Mucosa of rectum (tissue), 2 donors: ENCODE measurements at regions not wholly inside any gene's neighbourhood (a gene's known extent, or its start where the extent isn't known, plus 50 kb on each side); places are given as distances from the start of the nearest gene placed in this dataset.

Experiments
- H3K27ac ChIP-seq, 2 donors: one replicate each; pipeline ENCODE4 v1.7.0; 2013; ENCODE audit warnings: inconsistent platforms in 2 of 2, low read depth in 2 of 2, low read length in 2 of 2
- H3K27me3 ChIP-seq, 2 donors: one replicate each; pipeline ENCODE4 v1.7.0; 2013; ENCODE audit warnings: low read length in 2 of 2; ENCODE audit not compliant: control insufficient read depth in 2 of 2, insufficient read depth in 2 of 2
- H3K36me3 ChIP-seq, 2 donors: one replicate each; pipeline ENCODE4 v1.7.0; 2013; ENCODE audit warnings: low read length in 2 of 2; ENCODE audit not compliant: control insufficient read depth in 2 of 2, insufficient read depth in 2 of 2
- H3K4me1 ChIP-seq, 2 donors: one replicate each; pipeline ENCODE4 v1.7.0; 2013; ENCODE audit warnings: low read length in 2 of 2, mild to moderate bottlenecking in 1 of 2; ENCODE audit not compliant: control insufficient read depth in 2 of 2, insufficient read depth in 2 of 2
- H3K4me3 ChIP-seq, 2 donors: one replicate each; pipeline ENCODE4 v1.7.0; 2013; ENCODE audit warnings: low read length in 2 of 2
- H3K9ac ChIP-seq, 2 donors: one replicate each; pipeline ENCODE4 v1.7.0; 2013; ENCODE audit warnings: low read length in 2 of 2, low read depth in 1 of 2, mild to moderate bottlenecking in 1 of 2
- H3K9me3 ChIP-seq, 2 donors: one replicate each; pipeline ENCODE4 v1.7.0; 2013; ENCODE audit warnings: low read length in 2 of 2; ENCODE audit not compliant: control insufficient read depth in 2 of 2
- donor health status: healthy.
- donor health status: Normal muscosa, but diverticular disease.

DNA sequence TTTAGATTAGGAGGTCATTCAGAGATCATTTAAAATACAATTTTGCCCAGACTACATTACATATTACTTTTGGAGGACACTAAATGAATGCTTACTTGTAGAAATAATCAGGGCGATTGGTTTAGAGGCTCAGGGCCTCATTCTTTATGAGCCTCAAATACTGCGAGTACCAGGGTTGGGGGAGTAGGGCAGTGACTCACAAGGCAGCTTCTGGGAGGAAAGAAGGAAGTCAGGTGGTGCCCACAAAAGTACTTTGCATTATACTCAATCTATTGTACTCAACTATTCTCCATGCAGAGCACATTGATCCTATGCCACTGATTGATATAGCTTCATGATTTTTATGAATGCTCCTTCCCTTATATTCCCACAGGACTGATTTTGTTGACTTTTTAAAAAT, 166.9 kb downstream of the SOCS6 start:
- Histone ChIP-seq H3K9ac (no peak overlapping the region), H3K27ac (no peak overlapping the region), H3K4me1 (no peaks in the 10 kb centered on the region), H3K4me3 (no peak overlapping the region), H3K36me3 (no peaks in the 10 kb centered on the region), H3K27me3 (no peaks in the 10 kb centered on the region), H3K9me3 (no peaks in the 10 kb centered on the region)

DNA sequence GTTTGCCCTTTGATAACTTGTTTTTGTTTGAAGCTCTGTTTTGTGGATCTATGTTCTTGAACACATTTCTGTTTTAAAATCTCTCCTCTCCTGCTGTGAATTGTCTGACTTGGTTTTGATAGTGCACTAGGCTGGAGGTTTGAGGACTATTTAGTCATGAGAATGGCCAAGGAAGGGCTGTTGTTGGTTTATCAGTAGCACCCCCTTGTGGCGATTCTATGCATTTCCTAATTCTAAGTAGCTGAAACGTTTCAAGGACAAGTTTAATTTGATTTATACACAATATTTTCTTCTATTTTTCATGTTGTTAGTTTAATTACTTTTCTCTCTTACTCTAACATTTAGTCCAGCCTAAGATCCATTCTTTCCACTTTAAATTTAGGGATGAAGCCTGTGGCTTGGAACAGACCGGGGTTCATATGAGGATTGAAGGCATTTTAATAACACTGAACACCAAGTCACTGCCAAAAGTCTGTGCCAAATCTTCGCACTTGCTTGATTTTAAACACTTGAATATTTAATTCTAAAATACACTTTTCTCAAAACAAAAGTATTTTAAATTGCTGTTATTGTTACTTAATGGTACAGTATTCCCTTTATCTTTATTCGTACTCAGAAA, 166.0 kb downstream of the SOCS6 start:
- Histone ChIP-seq H3K4me3 (no peak overlapping the region), H3K36me3 (no peaks in the 10 kb centered on the region), H3K27me3 (no peaks in the 10 kb centered on the region), H3K9ac (no peak overlapping the region), H3K27ac (no peak overlapping the region), H3K9me3 (no peaks in the 10 kb centered on the region), H3K4me1 (no peaks in the 10 kb centered on the region)

DNA sequence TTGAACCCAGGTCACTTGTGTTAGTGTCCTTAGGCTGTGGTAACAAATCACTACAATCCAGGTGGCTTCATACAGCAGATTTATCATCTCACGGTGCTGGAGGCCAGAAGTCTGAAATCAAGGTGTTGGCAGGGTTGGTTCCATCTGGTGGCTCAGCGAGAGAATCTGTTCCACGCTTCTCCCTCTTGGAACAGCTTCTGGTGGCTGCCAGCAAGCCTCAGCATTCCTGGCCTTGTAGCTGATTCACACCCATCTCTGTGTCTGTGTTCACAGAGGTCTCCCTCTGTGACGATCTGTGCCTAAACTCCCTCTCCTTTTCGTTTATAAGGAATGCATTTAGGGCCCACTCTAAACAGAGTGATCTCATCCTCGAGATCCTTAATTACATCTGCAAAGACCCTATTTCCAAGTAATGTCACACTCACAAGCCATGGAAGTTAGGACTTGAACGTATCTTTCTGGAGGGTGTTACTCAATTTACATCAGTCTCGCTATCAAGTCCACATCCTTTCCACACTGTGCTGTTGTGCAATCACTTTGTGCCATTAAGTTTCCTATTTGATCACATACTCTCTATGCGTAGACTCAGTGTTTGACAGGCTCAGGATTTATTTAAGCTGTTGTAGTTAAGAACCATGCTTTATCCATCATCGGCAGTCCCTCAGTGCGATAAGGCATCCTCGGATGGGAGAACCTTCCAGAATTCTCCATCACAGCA, 164.4 kb downstream of the SOCS6 start:
- no peaks in the 10 kb centered on the region for H3K36me3 ChIP-seq
- no peak overlapping the region for H3K27ac ChIP-seq
- no peak overlapping the region for H3K4me3 ChIP-seq
- no peaks in the 10 kb centered on the region for H3K9me3 ChIP-seq
- H3K27me3 ChIP-seq, result no peaks in the 10 kb centered on the region
- no peaks in the 10 kb centered on the region for H3K4me1 ChIP-seq
- no peak overlapping the region for H3K9ac ChIP-seq

DNA sequence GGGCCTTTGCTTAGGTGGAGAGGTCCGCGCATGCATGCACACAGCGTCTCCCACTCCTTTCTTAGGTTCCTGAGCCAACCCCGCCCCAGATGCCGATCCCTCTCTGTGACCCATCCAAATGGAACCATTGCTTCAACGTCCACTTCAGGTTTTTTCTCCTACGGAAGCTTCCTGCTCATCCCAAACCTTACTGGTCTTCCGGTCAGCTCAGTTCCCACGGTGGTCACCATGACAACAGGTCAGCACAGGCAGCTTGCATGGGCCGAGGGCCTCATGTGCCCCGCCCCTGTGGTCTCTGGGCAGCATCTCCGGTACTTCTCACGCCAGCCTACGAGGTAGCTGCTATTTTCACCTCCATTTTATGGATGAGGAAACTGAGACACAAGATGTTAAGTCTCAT, 163.7 kb downstream of the SOCS6 start:
- Histone ChIP-seq H3K4me3 (no peak overlapping the region), H3K27ac (no peak overlapping the region), H3K9me3 (no peaks in the 10 kb centered on the region), H3K9ac (no peak overlapping the region), H3K27me3 (no peaks in the 10 kb centered on the region), H3K4me1 (no peaks in the 10 kb centered on the region), H3K36me3 (no peaks in the 10 kb centered on the region)

DNA sequence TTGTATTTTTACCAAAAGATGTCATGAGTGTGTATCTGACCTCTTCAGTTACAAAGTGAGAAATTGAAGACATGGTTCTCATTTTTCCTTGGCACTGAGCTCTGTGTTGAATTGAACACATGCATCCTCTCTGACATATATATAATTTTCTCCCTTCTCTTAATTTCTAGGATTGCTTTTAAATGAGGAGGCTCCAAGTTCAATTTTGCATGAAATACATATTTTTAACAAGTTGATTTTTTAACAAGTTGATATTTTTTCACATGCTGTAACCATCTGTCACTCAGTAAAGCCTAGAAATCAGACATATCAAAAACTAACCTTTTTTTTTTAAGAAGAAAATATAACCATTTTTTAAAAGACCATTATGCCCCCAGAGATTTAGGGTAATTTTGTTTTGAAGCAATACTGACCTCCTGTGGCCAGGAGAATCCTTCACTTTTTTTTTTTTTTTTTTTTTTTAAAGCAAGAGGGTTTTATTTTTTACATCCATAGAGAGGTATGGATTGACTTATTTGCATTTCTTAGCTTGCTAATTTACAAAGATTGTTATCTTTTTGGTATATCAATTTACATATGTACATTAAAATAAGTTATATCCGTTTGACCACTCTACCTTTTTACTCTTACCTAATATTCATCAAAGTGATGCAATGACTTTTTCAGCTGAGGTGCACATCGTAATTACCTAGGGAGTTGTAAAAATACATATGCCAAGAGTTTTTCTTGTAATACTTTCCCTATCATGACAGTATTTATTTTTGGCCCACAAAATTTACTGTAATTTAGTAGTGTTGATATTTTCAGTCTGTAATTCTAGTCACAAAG, 161.8 kb downstream of the SOCS6 start:
- no peaks in the 10 kb centered on the region for H3K27me3 ChIP-seq
- no peaks in the 10 kb centered on the region for H3K36me3 ChIP-seq
- no peak overlapping the region for H3K27ac ChIP-seq
- H3K4me1 ChIP-seq, result no peaks in the 10 kb centered on the region
- H3K9me3 ChIP-seq, result no peaks in the 10 kb centered on the region
- no peak overlapping the region for H3K4me3 ChIP-seq
- H3K9ac ChIP-seq, result no peak overlapping the region

DNA sequence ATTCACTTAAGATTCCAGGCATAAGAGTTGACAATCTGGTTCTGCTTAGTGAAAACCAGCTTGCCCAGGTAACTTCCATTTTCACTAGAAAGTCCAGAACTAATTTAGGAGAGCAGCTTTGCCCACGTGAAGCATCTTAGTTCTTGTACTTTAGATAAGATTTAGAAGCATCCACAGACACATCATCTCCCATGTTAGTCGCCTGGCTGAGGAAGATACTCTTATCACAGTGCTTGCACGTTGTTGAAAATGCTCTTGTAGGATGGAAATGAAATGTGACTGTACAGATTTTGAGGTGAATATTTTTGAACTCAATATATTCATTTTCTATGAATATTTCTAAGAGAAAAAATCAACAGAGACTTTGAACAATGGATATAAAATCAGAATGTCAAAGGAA, 159.7 kb downstream of the SOCS6 start:
- Histone ChIP-seq H3K9ac (no peak overlapping the region), H3K9me3 (peaks cover 3% of the 10 kb centered on the region in 2 donors), H3K4me1 (no peaks in the 10 kb centered on the region), H3K4me3 (no peak overlapping the region), H3K27me3 (no peaks in the 10 kb centered on the region), H3K36me3 (no peaks in the 10 kb centered on the region), H3K27ac (no peak overlapping the region)

DNA sequence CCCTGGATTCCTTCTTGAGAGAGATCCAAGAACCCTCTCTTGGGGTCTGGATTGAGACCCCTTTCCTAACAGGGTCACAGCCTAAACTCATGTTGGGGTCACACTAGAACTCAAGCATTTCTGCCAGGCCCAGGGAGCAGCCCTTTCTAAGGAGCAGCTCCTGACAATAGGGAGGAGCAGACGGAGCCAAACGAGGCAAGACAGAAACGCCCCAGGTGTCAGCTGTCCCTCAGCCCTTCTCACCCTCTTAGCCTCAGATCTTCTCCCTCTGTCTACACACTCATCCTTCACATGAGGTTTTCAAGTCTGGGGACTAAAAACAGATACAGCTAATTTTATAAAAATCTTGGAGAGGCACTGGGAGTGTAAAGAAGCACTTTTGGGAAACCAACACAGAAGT, 157.2 kb downstream of the SOCS6 start:
- peaks cover 3 to 8% of the 10 kb centered on the region in 2 donors for H3K9me3 ChIP-seq
- no peak overlapping the region for H3K9ac ChIP-seq
- H3K36me3 ChIP-seq, result no peaks in the 10 kb centered on the region
- H3K4me1 ChIP-seq, result no peaks in the 10 kb centered on the region
- H3K27ac ChIP-seq, result no peak overlapping the region
- no peak overlapping the region for H3K4me3 ChIP-seq
- H3K27me3 ChIP-seq, result no peaks in the 10 kb centered on the region

DNA sequence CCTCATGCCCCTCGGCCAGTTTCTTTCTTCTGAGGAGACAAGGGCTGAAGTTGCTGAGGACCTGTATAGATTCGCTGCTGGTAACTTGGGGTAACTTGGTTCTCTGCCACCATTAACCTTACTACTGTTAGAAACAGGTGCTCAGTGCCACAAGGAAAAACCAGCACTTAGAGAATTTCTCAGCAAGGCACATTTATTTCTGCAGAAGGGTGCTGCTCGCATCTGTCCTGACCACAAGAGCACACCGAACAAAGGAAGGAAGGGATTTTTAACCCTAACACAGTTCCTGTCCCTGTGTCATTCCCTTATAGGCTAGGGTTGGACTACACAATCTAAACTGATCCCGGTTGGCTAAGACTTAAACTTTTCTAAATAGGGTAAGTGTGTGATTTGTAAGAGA, 154.1 kb downstream of the SOCS6 start:
- no peak overlapping the region for H3K9ac ChIP-seq
- H3K36me3 ChIP-seq, result no peaks in the 10 kb centered on the region
- H3K4me3 ChIP-seq, result no peak overlapping the region
- no peak overlapping the region for H3K27ac ChIP-seq
- H3K27me3 ChIP-seq, result no peaks in the 10 kb centered on the region
- H3K9me3 ChIP-seq, result peaks cover 3 to 8% of the 10 kb centered on the region in 2 donors
- H3K4me1 ChIP-seq, result no peaks in the 10 kb centered on the region

DNA sequence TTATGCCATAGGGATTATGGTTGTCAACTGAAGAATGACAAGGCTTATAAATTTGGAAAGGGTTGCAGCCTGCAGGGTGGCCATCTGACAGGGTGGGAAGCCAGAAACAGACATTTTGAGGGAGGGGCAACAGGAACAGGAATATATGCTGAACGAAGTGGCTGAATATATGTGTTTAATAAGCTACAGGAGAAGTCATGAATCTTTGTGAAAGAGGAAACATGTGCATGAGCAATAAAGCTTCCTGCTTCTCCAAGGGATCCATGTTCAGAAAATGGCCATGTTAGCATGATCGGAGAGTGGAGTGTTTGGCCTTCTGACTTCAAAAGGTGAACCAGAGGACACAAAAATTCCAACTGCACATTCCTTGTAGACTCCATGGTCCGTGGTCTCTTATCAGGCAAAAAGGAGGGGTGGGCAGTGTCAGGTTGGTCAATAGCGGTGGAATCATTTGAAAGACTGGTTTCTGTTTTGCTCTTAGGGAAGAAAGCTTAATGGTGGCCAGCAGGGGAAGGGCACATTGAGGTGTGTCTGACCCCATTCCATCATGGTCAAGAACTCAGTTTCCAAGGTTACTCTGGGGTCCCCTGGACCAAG, 144.1 kb downstream of the SOCS6 start:
- Histone ChIP-seq H3K27ac (no peak overlapping the region), H3K9me3 (no peaks in the 10 kb centered on the region), H3K27me3 (no peaks in the 10 kb centered on the region), H3K9ac (no peak overlapping the region), H3K36me3 (no peaks in the 10 kb centered on the region), H3K4me3 (no peak overlapping the region), H3K4me1 (no peaks in the 10 kb centered on the region)

DNA sequence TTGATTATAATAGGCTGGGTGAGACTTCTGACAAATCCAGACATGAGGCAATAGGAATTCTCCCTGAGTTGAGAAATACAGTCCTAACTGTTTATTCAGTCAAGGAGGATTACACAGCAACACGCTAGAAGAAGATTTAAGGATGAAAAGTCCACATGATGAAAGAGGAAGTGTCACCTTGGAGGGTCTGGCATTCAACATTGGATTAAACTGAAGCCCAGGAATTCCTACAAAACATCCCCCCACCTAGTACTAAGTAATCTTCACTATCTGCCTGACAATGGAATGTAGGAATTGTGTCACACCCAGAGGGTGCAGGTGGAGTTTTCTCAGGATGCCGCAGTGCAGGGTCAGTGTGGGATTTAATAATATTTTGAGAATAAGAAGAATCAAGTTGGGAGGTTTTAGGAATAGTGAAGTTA, 142.4 kb downstream of the SOCS6 start:
- no peak overlapping the region for H3K4me3 ChIP-seq
- H3K9ac ChIP-seq, result no peak overlapping the region
- H3K27ac ChIP-seq, result no peak overlapping the region
- no peaks in the 10 kb centered on the region for H3K27me3 ChIP-seq
- H3K4me1 ChIP-seq, result no peaks in the 10 kb centered on the region
- H3K36me3 ChIP-seq, result no peaks in the 10 kb centered on the region
- no peaks in the 10 kb centered on the region for H3K9me3 ChIP-seq
